ENCODE measurements at regions not wholly inside any gene's neighbourhood (a gene's known extent, or its start where the extent isn't known, plus 50 kb on each side); places are given as distances from the start of the nearest gene placed in this dataset.

- no peaks in the 10 kb centered on the region for H3F3A ChIP-seq (ENCODE audit: insufficient read depth, low read length, poor library complexity, severe bottlenecking)
- no peaks in the 10 kb centered on the region for H3K79me2 ChIP-seq (replicated peaks; ENCODE audit: insufficient read depth, low read length)
- H3K4me2 ChIP-seq (ENCODE audit: low read length) = no peak overlapping the region
- H3K9me3 ChIP-seq (ENCODE audit: low read length) = peaks cover 2% of the 10 kb centered on the region
- H3K4me3 ChIP-seq (ENCODE audit: low read length) = no peak overlapping the region
- TF ChIP-seq MXI1 (conservative IDR thresholded peaks at IDR 0.05; ENCODE audit: poor library complexity, severe bottlenecking) (no peak), EP300 (conservative IDR thresholded peaks at IDR 0.05; ENCODE audit: poor library complexity, severe bottlenecking) (no peak), POLR2AphosphoS5 (IDR thresholded peaks at IDR 0.05) (no peak), EZH2 (IDR thresholded peaks at IDR 0.05; ENCODE audit: borderline replicate concordance, insufficient read depth, low read length, poor library complexity, severe bottlenecking) (no peak), RAD21 (conservative IDR thresholded peaks at IDR 0.05) (no peak), REST (IDR thresholded peaks at IDR 0.05; ENCODE audit: borderline replicate concordance) (no peak), SMC3 (conservative IDR thresholded peaks at IDR 0.05; ENCODE audit: poor library complexity) (no peak), CTCF (IDR thresholded peaks at IDR 0.05; ENCODE audit: poor library complexity, severe bottlenecking) (no peak), TAF1 (IDR thresholded peaks at IDR 0.05; ENCODE audit: low read depth) (no peak)
- no peaks in the 10 kb centered on the region for H3K36me3 ChIP-seq (ENCODE audit: insufficient read depth, low read length)
- no peaks in the 10 kb centered on the region for H4K20me1 ChIP-seq (ENCODE audit: insufficient read depth)
- no peaks in the 10 kb centered on the region for H3K27me3 ChIP-seq (ENCODE audit: insufficient read depth, low read depth, low read length)
- H3K27ac ChIP-seq (ENCODE audit: low read length) = no peak overlapping the region
- no peak overlapping the region for H2AFZ ChIP-seq (ENCODE audit: low read depth, low read length)
- H3K9ac ChIP-seq (ENCODE audit: low read length) = no peak overlapping the region
- H3K9me2 ChIP-seq (ENCODE audit: insufficient read depth, low read length) = no peaks in the 10 kb centered on the region
These were observed 58.4 kb upstream of the GOLIM4 start for GRCh38 chr3:168154089-168154488.

DNA sequence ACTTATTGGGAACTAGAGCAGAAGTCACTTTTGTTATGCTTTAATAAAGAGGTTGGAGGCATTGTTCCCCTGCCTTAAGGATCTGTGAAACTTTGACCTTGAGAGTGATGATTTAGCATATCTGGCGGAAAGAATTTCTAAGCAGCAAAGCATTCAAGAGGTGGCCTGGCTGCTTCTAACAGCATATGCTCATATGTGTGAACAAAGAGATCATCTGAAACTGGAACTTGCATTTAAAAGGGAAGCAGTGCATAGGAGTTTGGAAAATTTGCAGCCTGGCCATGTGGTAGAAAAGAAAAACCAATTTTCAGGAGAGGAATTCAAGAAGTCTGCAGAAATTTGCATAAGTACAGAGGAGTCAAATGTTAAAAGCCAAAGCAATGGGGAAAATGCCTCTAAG lies 56.4 kb upstream of the GOLIM4 start:
- Histone ChIP-seq H3K27ac (ENCODE audit: low read length) (no peak overlapping the region), H3K9me2 (ENCODE audit: insufficient read depth, low read length) (no peaks in the 10 kb centered on the region), H3K27me3 (ENCODE audit: insufficient read depth, low read depth, low read length) (no peaks in the 10 kb centered on the region), H3K9ac (ENCODE audit: low read length) (no peak overlapping the region), H4K20me1 (ENCODE audit: insufficient read depth) (no peaks in the 10 kb centered on the region), H3K79me2 (replicated peaks; ENCODE audit: insufficient read depth, low read length) (no peaks in the 10 kb centered on the region), H3K36me3 (ENCODE audit: insufficient read depth, low read length) (no peaks in the 10 kb centered on the region), H3K4me3 (ENCODE audit: low read length) (no peak overlapping the region), H3K9me3 (ENCODE audit: low read length) (peaks cover 2% of the 10 kb centered on the region), H3K4me2 (ENCODE audit: low read length) (no peak overlapping the region), H3F3A (ENCODE audit: insufficient read depth, low read length, poor library complexity, severe bottlenecking) (no peaks in the 10 kb centered on the region), H2AFZ (ENCODE audit: low read depth, low read length) (no peak overlapping the region)
- TF ChIP-seq EP300 (conservative IDR thresholded peaks at IDR 0.05; ENCODE audit: poor library complexity, severe bottlenecking) = no peak
- TF ChIP-seq REST (IDR thresholded peaks at IDR 0.05; ENCODE audit: borderline replicate concordance) = no peak
- no peak for TF ChIP-seq POLR2AphosphoS5 (IDR thresholded peaks at IDR 0.05)
- no peak for TF ChIP-seq TAF1 (IDR thresholded peaks at IDR 0.05; ENCODE audit: low read depth)
- no peak for TF ChIP-seq SMC3 (conservative IDR thresholded peaks at IDR 0.05; ENCODE audit: poor library complexity)
- TF ChIP-seq RAD21 (conservative IDR thresholded peaks at IDR 0.05) = no peak
- TF ChIP-seq EZH2 (IDR thresholded peaks at IDR 0.05; ENCODE audit: borderline replicate concordance, insufficient read depth, low read length, poor library complexity, severe bottlenecking) = no peak
- TF ChIP-seq CTCF (IDR thresholded peaks at IDR 0.05; ENCODE audit: poor library complexity, severe bottlenecking) = no peak
- no peak for TF ChIP-seq MXI1 (conservative IDR thresholded peaks at IDR 0.05; ENCODE audit: poor library complexity, severe bottlenecking)
